Esophagus muscularis mucosa (tissue), 3 donors: ENCODE measurements at regions not wholly inside any gene's neighbourhood (a gene's known extent, or its start where the extent isn't known, plus 50 kb on each side); places are given as distances from the start of the nearest gene placed in this dataset.

Source experiments
- CTCF ChIP-seq, 3 experiments: fragments of 200-600 bp in 2 of 3; fragments of 450-650 bp in 1 of 3; sonication (generic) in 2 of 3; IDR thresholded peaks; one replicate each; pipeline ENCODE4 v1.5.1; 2017 to 2019; ENCODE audit warnings: antibody characterized with exemption in 3 of 3, mild to moderate bottlenecking in 2 of 3, moderate library complexity in 1 of 3
- POLR2A ChIP-seq: fragments of 450-650 bp; IDR thresholded peaks from one replicate; pipeline ENCODE4 v1.6.1; 2017; ENCODE audit warnings: antibody characterized with exemption, moderate library complexity, mild to moderate bottlenecking, low read depth
- POLR2AphosphoS5 ChIP-seq, 2 donors: sonication (generic); formaldehyde crosslinking; IDR thresholded peaks; one replicate each; pipeline ENCODE4 v1.6.1; 2017; ENCODE audit warnings: antibody characterized with exemption in 2 of 2

- TF ChIP-seq POLR2A (no peak), CTCF (IDR thresholded peaks at IDR 0.05) (no peak), POLR2AphosphoS5 (IDR thresholded peaks at IDR 0.05) (no peak)
Observed at GRCh38 chr3:145118303-145118702, 1042.7 kb downstream of the PLOD2 start.
